GM23248 (cell line): ENCODE measurements at regions not wholly inside any gene's neighbourhood (a gene's known extent, or its start where the extent isn't known, plus 50 kb on each side); places are given as distances from the start of the nearest gene placed in this dataset.

ENCODE experiments used
- EZH2 ChIP-seq: fragments of 200-600 bp; sonication (generic); IDR thresholded peaks from 2 replicates; pipeline ENCODE4 v1.6.1; 2018; ENCODE audit warnings: antibody characterized with exemption, mild to moderate bottlenecking; ENCODE audit not compliant: insufficient read depth, poor library complexity, severe bottlenecking
- EZH2phosphoT487 ChIP-seq: fragments of 200-600 bp; sonication (generic); IDR thresholded peaks from 2 replicates; pipeline ENCODE4 v1.6.1; 2018; ENCODE audit warnings: antibody characterized with exemption, moderate library complexity, mild to moderate bottlenecking, low read depth; ENCODE audit not compliant: insufficient read depth

GRCh38 chr3:72127224-72127612, 342.3 kb upstream of the PROK2 start:
- TF ChIP-seq EZH2phosphoT487 (no peak), EZH2 (no peak)
